NCI-H1048 (cell line): ENCODE measurements at regions not wholly inside any gene's neighbourhood (a gene's known extent, or its start where the extent isn't known, plus 50 kb on each side); places are given as distances from the start of the nearest gene placed in this dataset.

ENCODE experiments used
- DNase-seq: peaks from one replicate; lab custom pipeline; 2025; lab: John Stamatoyannopoulos, UW

DNA sequence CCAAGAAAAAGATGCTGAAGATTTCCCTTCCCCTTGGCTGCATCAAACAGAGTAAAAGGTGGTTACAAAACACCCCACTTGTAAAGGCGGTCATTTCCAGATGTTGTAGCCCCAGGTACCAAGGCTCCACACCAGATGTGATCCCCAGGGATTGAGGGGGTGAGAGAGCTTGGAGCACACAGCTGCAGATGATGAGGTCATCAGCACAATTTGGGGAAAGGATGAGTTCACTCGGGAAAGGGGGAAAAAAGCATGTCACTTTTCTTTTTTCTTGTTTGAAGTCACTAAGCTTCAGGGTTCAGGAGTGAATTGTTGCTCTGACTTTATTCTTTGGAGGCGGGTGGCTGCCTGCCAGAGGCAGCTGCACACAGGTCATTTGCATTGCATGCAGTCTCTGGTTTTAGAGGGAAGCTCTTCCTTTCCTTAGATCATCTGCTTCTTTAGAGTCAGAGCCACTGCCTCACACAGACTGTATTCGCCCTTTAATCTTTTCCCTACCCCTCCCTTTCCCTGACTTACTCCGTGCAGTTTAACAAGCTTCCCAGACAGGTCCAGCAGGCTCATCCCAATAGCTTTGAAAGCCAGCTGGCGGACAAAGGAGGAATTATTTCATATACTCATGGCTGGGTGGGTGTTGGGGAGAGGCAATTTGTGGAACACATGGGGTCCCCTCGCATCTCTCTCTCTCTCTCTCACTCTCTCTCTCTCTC, 409.3 kb upstream of the SLC24A2 start:
- DNase-seq: no peak

GRCh38 chr9:20191228-20191840, 402.5 kb upstream of the SLC24A2 start:
- no peak for DNase-seq

GRCh38 chr9:20189871-20190270, 401.0 kb upstream of the SLC24A2 start:
- DNase-seq: no peak

DNA sequence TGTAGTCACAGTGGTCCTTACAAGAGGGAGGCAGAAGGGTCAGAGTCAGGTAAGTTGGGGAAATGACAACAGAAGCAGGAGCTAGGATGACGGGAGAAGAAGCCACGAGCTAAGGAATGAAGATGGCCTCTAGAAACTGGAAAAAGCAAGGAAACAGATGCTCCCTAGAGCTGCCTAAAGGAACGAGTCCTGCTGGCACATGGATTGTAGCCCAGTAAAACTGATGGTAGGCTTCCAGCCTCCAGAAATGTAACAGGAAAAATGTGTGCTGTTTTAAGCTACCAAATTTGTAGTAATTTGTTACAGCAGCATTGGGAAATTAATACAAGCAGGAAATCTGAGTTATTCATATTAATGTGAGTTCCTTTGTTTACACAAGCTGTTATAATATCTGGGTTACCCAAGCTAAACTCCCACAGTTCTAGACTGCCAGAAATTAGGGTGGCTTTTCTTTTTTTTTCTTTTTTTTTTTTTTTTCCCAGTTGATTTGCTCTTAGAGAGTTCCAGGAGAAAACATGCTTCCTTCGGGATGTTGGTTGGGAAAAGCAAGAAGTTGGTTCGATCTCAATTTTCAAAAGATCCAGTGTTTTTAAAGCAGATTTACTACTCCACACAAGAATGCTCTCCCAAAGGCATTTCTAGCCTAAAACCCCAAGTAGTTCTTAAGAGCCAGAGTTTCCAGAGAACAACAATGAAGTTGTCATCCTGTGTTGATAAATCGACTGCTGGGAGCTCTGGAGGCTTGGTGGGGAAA, 400.0 kb upstream of the SLC24A2 start:
- DNase-seq: no peak

- DNase-seq: no peak
These were observed 398.5 kb upstream of the SLC24A2 start for GRCh38 chr9:20187318-20187717.

DNA sequence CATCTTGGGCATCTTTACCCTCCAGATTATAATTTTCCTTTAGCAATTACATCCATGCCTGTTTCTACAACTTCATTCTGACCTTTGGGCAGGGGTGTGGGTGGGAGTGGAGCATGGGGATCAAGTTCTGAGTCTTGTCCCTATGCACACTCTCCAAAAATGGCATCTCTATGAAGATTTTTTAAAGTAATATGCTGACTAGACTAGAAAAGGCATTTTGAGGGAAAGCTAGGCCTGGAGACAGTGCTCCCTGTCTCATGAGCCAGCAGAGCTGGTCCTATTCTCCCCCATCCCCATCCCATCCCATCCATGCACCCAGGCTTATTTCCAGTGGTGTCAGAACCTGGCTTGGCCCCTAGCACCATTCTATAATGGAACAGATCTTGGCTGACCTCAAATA, 398.0 kb upstream of the SLC24A2 start:
- no peak for DNase-seq

DNA sequence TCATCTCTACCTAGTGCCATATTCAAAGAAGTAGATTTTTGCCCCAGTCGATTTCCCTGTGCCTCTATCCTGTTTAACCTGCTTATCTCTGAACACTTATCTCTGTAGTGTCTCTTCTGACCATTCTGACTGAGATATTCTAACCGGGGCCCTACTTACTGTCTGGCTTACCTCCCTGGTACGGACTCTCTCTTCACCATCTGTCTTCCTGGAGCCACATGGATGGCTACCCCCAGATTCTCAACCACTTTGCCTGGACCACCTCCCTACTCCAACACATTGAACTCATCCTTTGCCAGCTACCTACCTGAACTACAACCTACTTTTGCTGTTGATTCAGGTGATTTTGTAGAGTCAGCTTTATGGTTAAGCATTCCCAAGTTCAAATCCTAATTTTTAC, 397.4 kb upstream of the SLC24A2 start:
- DNase-seq: no peak

GRCh38 chr9:20184541-20184940, 395.7 kb upstream of the SLC24A2 start:
- DNase-seq: no peak

DNA sequence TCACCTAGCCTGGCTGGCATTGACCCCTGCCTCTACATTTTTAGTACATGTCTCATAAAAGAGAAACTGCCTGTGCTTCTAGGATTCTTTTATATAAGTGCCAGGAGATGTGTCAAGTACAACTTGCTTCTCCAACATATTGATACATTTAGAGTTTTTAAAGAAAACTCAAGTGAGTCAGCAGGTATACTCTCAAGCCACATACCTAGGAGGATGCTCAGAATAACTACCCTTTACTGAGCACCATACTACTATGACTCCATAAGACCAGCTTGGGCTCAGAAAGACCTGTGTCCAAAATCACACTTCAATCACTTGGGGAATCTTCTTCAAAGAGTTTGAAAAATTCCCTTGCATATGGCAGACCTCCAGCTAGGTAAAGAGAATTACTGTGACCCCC, 389.8 kb upstream of the SLC24A2 start:
- no peak for DNase-seq

DNA sequence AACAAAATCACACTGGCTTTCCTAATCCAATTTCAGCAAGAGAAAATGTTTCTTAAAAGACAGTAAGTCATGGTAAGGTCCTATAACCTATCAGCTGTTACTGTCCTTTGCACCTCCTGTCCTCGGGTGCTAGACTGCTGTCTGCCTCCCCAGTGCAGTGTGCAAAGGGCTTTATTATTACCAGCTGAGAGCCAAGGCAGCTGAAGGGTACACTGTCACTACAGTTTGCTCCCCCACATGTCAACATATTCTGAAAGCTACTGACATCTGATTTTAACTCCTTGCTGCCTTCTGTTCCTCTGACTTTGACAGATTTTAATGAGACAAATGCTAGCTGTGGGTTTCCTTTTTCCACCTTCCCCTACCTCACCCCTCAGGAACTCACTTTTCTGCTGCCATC, 389.4 kb upstream of the SLC24A2 start:
- no peak for DNase-seq

DNA sequence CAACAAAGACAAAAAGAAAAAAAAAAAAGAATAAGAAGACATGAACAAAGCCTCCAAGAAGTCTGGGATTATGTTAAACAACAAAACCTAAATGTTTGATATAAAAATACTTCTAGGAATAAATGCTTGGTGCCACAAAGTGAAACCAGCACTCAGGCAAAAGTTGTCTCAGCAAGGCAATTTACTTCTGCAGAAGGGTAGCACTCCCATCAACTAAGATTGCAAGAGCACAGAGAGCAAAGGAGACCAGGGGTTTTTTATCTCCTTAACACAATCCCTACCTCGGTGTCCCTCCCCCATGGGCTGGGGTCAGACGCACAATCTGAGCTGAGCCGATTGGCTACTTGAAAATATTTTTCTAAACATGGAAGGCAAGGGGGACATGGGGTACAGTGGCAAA, 381.3 kb upstream of the SLC24A2 start:
- DNase-seq: no peak

GRCh38 chr9:20152151-20152725, 363.4 kb upstream of the SLC24A2 start:
- no peak for DNase-seq

DNA sequence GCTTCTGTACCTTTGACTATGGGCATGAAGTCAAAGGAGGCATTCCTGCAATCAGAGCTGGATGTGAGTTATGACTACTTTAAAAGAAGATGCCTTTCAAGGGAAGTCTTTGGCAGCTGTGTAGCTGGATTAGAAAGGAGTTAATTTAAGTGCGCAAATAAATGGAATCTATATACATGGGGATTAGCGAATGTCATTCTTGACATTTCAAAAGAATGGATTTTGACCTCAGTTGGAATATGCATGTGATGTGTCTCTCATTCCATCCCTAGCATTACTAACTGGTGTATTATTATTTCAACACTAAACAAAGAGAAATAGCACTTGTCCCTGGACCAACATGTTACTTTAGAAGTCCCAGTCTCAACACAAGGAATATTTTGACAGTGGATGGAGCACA, 359.6 kb upstream of the SLC24A2 start:
- DNase-seq: no peak

GRCh38 chr9:20144197-20144596, 355.4 kb upstream of the SLC24A2 start:
- DNase-seq: no peak

DNA sequence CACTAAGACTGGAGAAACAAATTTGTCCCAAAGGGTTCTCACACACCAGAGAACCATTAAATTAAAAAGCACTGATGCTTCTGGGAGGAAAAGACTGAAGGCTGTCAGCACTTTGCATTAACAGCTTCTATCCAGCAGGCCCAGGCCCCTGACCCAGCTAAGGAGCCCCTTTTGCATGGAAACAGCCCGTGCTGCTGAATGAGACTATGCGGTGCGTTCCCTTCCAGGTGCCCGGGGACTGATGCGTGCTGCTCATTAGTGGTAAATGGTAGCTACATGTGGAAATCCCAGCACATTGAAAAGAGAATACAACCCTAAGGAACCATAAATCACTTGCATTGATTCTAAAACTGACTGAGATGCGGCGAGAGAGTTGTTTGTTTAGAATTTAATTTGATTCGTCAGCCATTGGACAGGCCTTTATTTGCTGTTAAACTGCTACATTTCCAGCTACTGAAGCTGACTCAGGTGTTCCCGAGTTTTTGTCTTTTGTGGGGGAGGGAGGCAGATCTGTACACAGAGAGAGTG, 351.0 kb upstream of the SLC24A2 start:
- DNase-seq: no peak

GRCh38 chr9:20138841-20139240, 350.0 kb upstream of the SLC24A2 start:
- DNase-seq: no peak

DNA sequence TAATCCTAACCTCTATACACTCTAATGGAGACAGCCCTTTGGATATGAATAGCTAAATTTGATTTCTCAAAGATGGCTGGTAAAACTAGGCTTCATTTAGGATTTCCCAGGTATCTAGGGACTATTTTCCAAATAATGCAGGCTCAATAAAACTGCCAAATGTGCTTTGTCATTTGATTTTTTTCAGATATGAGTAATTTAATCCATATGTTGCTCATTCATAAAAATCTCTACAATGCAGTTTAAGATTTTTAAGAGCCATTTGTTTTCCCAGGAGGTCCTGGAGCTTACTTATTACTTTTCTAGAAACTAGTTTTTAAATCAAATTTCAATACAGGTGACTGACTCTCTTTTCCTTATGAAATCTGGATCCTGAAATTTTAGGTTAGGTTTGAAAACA, 349.3 kb upstream of the SLC24A2 start:
- DNase-seq: no peak

- no peak for DNase-seq
These were observed 348.6 kb upstream of the SLC24A2 start for GRCh38 chr9:20137425-20137824.

GRCh38 chr9:20135119-20135697, 346.4 kb upstream of the SLC24A2 start:
- DNase-seq: no peak

DNA sequence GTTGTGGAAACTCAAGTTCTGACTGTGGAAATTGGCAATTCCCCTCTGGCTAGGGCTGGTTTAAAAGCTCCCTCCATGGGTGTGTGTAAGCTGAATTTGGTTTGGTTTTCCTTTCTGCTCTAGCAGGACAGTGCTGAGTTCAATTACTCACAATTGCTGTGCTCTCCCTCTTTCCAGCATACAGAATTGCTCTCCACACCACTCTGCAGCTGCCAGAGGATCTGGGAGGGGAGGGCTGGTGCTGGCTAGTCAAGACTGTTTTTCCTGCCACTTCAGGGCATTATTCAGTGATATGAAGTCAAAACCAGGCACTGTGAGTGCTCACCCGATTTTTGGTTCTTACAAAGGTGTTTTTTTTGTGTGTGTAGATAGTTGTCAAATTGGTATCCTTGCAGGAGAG, 336.9 kb upstream of the SLC24A2 start:
- DNase-seq: no peak

DNA sequence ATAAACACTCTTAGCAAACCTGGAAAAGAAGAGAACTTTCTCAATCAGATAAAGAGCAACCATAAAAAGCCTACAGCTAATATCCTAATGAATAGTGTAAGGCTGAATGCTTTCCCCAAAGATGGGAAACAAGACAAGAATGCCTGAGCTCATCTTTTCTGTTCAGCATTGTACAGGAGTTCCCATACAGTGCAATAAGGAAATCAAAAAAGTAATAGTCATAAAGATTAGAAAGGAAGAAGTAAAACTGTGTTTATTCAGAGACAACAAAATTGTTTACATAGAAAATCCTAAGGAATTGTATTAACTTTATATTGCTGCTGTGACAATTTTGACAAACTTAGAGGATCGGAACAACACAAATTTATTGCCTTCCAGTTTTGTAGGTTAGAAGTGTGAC, 330.7 kb upstream of the SLC24A2 start:
- DNase-seq: no peak

DNA sequence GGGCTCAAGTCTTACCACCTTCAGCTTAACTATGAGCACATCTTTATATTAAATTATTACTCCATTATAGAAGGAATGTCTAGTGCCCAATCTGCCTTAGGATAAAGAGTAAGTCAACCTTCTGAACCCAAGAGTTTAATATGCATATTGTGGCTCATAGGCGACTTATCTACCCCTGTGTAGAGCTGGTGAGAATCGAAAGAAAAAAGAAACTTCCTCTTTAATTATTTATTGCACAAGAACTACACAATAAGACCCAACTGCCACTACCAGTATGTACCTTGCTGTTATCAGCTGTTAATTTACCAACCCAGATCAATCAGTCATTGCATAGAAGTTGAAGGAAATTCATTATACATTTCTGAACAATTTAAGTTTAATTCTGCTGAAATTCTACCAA, 329.1 kb upstream of the SLC24A2 start:
- DNase-seq: no peak
